ENCODE measurements at regions not wholly inside any gene's neighbourhood (a gene's known extent, or its start where the extent isn't known, plus 50 kb on each side); places are given as distances from the start of the nearest gene placed in this dataset.

- H3K27ac Mint-ChIP-seq (ENCODE audit: unreplicated experiment) = no peak overlapping the region
- H3K4me1 Mint-ChIP-seq (ENCODE audit: low read depth) = no peaks in the 10 kb centered on the region
- TF ChIP-seq CTCF (IDR thresholded peaks at IDR 0.05) = no peak
- H3K4me3 Mint-ChIP-seq (ENCODE audit: unreplicated experiment) = no peak overlapping the region
- no peaks in the 10 kb centered on the region for H3K27me3 Mint-ChIP-seq (ENCODE audit: low read depth)
- no peak for DNase-seq (ENCODE audit: low spot score)
- H3K36me3 Mint-ChIP-seq (ENCODE audit: low read depth) = no peaks in the 10 kb centered on the region
- H3K9me3 Mint-ChIP-seq (ENCODE audit: low read depth) = no peaks in the 10 kb centered on the region
These were observed 193.8 kb downstream of the ZC3H11B start for GRCh38 chr1:219419065-219419464.

DNA sequence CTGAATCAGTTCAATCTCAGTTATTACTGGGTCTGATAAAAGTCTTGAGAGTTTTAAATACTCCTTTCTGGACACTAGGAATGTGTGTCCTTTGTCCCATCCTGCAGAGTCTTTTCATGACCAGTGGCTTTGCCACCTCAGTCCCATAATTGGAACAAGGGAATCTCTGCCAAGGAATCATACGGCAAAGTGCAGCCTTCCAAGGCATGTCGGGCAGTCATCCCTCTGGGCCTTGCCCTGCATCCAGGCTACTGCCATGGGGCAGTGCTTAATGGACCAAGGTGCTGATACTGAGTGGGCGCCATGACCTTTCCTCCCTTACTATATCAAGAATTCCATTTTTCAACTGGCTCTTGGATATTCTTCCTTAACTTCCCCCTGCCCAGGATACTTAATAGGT is 195.3 kb downstream of the ZC3H11B start:
- H3K9me3 Mint-ChIP-seq (ENCODE audit: low read depth) = no peaks in the 10 kb centered on the region
- H3K4me3 Mint-ChIP-seq (ENCODE audit: unreplicated experiment) = no peak overlapping the region
- no peak overlapping the region for H3K27ac Mint-ChIP-seq (ENCODE audit: unreplicated experiment)
- H3K4me1 Mint-ChIP-seq (ENCODE audit: low read depth) = peaks cover 4% of the 10 kb centered on the region
- H3K36me3 Mint-ChIP-seq (ENCODE audit: low read depth) = no peaks in the 10 kb centered on the region
- DNase-seq (ENCODE audit: low spot score) = no peak
- TF ChIP-seq CTCF (IDR thresholded peaks at IDR 0.05) = no peak
- no peaks in the 10 kb centered on the region for H3K27me3 Mint-ChIP-seq (ENCODE audit: low read depth)

GRCh38 chr1:219416598-219417238 is 196.2 kb downstream of the ZC3H11B start:
- Mint-ChIP-seq H3K4me3 (ENCODE audit: unreplicated experiment) (no peak overlapping the region), H3K36me3 (ENCODE audit: low read depth) (no peaks in the 10 kb centered on the region), H3K27me3 (ENCODE audit: low read depth) (no peaks in the 10 kb centered on the region), H3K4me1 (ENCODE audit: low read depth) (peaks cover 6% of the 10 kb centered on the region), H3K27ac (ENCODE audit: unreplicated experiment) (no peak overlapping the region), H3K9me3 (ENCODE audit: low read depth) (no peaks in the 10 kb centered on the region)
- TF ChIP-seq CTCF (IDR thresholded peaks at IDR 0.05) = peak; percentile 85
- DNase-seq (ENCODE audit: low spot score) = no peak

- Mint-ChIP-seq H3K4me3 (ENCODE audit: unreplicated experiment) (no peak overlapping the region), H3K27me3 (ENCODE audit: low read depth) (no peaks in the 10 kb centered on the region), H3K9me3 (ENCODE audit: low read depth) (no peaks in the 10 kb centered on the region), H3K36me3 (ENCODE audit: low read depth) (no peaks in the 10 kb centered on the region), H3K4me1 (ENCODE audit: low read depth) (peaks cover 6% of the 10 kb centered on the region), H3K27ac (ENCODE audit: unreplicated experiment) (no peak overlapping the region)
- no peak for TF ChIP-seq CTCF (IDR thresholded peaks at IDR 0.05)
- DNase-seq (ENCODE audit: low spot score) = no peak
These were observed 197.0 kb downstream of the ZC3H11B start for GRCh38 chr1:219415915-219416314.

DNA sequence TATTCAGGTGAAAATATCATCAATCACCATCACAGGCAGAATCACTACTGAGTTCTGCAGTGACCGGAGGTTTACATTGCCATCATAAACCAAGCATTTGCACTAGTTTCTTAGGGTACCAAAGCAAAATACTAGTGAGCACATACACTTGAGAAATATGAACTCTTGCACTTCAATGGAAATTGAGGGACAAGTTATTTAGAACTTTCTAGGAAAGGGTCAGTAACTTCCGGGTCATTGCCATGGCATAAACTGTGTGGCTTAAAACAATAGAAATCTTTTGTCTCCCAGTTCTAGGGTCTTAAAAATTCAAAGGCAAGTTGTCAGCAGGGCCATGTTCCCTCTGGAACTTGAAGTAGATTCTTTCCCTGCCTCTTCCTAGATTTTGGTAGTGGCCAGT is 197.5 kb downstream of the ZC3H11B start:
- H3K4me3 Mint-ChIP-seq (ENCODE audit: unreplicated experiment) = no peak overlapping the region
- H3K27ac Mint-ChIP-seq (ENCODE audit: unreplicated experiment) = no peak overlapping the region
- H3K9me3 Mint-ChIP-seq (ENCODE audit: low read depth) = no peaks in the 10 kb centered on the region
- DNase-seq (ENCODE audit: low spot score) = no peak
- H3K36me3 Mint-ChIP-seq (ENCODE audit: low read depth) = no peaks in the 10 kb centered on the region
- H3K27me3 Mint-ChIP-seq (ENCODE audit: low read depth) = no peaks in the 10 kb centered on the region
- H3K4me1 Mint-ChIP-seq (ENCODE audit: low read depth) = peaks cover 6% of the 10 kb centered on the region
- TF ChIP-seq CTCF (IDR thresholded peaks at IDR 0.05) = no peak
